HCT116 (cell line): ENCODE measurements at regions not wholly inside any gene's neighbourhood (a gene's known extent, or its start where the extent isn't known, plus 50 kb on each side); places are given as distances from the start of the nearest gene placed in this dataset.

Experiments
- ATAC-seq: fragments of 200-7000 bp; cut with Tn5 transposase; 2 replicates; pipeline ENCODE4 v1.9.1; 2020; ENCODE audit warnings: mild to moderate bottlenecking, moderate library complexity
- BruUV-seq: library from RNA; stranded (reverse); fragments of 400-500 nt; replicated peaks from 2 replicates; lab custom pipeline; 2021; lab: Mats Ljungman, UMichigan
- CTCF ChIA-PET: fragments of 300-600 bp; sonication (Branson Sonifier 250); formaldehyde crosslinking; loops from one replicate; lab custom pipeline; 2021; ENCODE audit warnings: antibody characterized with exemption; lab: Charles Lee
- POLR2A ChIA-PET: fragments of 300-600, 350-600 bp; sonication (Branson Sonifier 250); formaldehyde crosslinking; loops from one replicate; lab custom pipeline; 2021; ENCODE audit warnings: antibody characterized with exemption; lab: Charles Lee
- RAD21 ChIA-PET, 2 experiments: fragments of 300-600 bp; sonication (Branson Sonifier 250); formaldehyde crosslinking; loops; one replicate each; lab custom pipeline; 2023; ENCODE audit warnings: low total read pairs in 2 of 2; ENCODE audit not compliant: uncharacterized antibody in 2 of 2, unreplicated experiment in 2 of 2, low non-redundant PET in 1 of 2; lab: Charles Lee
- DNase-seq: peaks from one replicate; pipeline ENCODE4 v3.0.0-alpha.2; 2010; ENCODE audit warnings: low read depth, low spot score
- H2AFZ ChIP-seq: fragments of 200-600 bp; shearing (Covaris generic), sonication (generic); 2 replicates; pipeline ENCODE4 v1.6.1; 2017; ENCODE audit warnings: low read depth, mixed run types, mixed read lengths, antibody characterized with exemption, low read length; ENCODE audit not compliant: poor library complexity, severe bottlenecking
- H3K27ac ChIP-seq: 2 replicates; pipeline ENCODE4 v1.5.1; 2012; ENCODE audit warnings: low read depth, low read length
- H3K27me3 ChIP-seq: fragments of 200-600 bp; sonication (generic); 2 replicates; pipeline ENCODE4 v1.6.1; 2016; ENCODE audit warnings: mixed run types, low read length, mixed read lengths; ENCODE audit not compliant: insufficient read depth
- H3K36me3 ChIP-seq, 2 experiments: fragments of 200-500 bp in 1 of 2; fragments of 200-600 bp in 1 of 2; sonication (Bioruptor generic) in 1 of 2; sonication (generic) in 1 of 2; 2 replicates each; pipeline versions ENCODE4 v1.5.1 to v1.6.1; 2014 to 2016; ENCODE audit warnings: low read length in 2 of 2, inconsistent platforms in 1 of 2, mixed read lengths in 1 of 2, mixed run types in 1 of 2; ENCODE audit not compliant: insufficient read depth in 2 of 2, control insufficient read depth in 1 of 2
- H3K4me1 ChIP-seq, 2 experiments: fragments of 200-600 bp in 1 of 2; sonication (generic) in 1 of 2; 2 replicates each; pipeline versions ENCODE4 v1.5.1 to v1.6.1; 2012 to 2017; ENCODE audit warnings: low read length in 2 of 2, inconsistent platforms in 1 of 2, mild to moderate bottlenecking in 1 of 2, mixed read lengths in 1 of 2, mixed run types in 1 of 2, moderate library complexity in 1 of 2; ENCODE audit not compliant: insufficient read depth in 2 of 2, control insufficient read depth in 1 of 2
- H3K4me2 ChIP-seq: fragments of 200-600 bp; sonication (generic); 2 replicates; pipeline ENCODE4 v1.6.1; 2017; ENCODE audit warnings: mixed run types, low read length, mixed read lengths
- H3K4me3 ChIP-seq, 2 experiments: fragments of 200-600 bp in 1 of 2; sonication (generic) in 1 of 2; replicated peaks in 1 of 2; 2 replicates each; pipeline ENCODE4 v1.5.1; 2011 to 2016; ENCODE audit warnings: low read length in 2 of 2, control low read depth in 1 of 2, low read depth in 1 of 2, mild to moderate bottlenecking in 1 of 2, mixed read lengths in 1 of 2, mixed run types in 1 of 2
- H3K79me2 ChIP-seq: fragments of 200-600 bp; sonication (generic); 2 replicates; pipeline ENCODE4 v1.6.1; 2017; ENCODE audit warnings: mild to moderate bottlenecking, mixed run types, low read length, moderate library complexity, mixed read lengths; ENCODE audit not compliant: insufficient read depth
- H3K9ac ChIP-seq: fragments of 200-600 bp; sonication (generic); 2 replicates; pipeline ENCODE4 v1.6.1; 2016; ENCODE audit warnings: low read length, mixed read lengths
- H3K9me2 ChIP-seq: fragments of 200-600 bp; sonication (generic), shearing (Covaris generic); 2 replicates; pipeline ENCODE4 v1.6.1; 2017; ENCODE audit warnings: mixed run types, mild to moderate bottlenecking, moderate library complexity; ENCODE audit not compliant: insufficient read depth
- H3K9me3 ChIP-seq, 2 experiments: fragments of 200-500 bp in 1 of 2; fragments of 200-600 bp in 1 of 2; sonication (Bioruptor generic) in 1 of 2; sonication (generic) in 1 of 2; 2 replicates each; pipeline ENCODE4 v1.6.1; 2014 to 2017; ENCODE audit warnings: low read length in 2 of 2, mixed read lengths in 2 of 2, inconsistent platforms in 1 of 2, low read depth in 1 of 2, mild to moderate bottlenecking in 1 of 2, mixed run types in 1 of 2, moderate library complexity in 1 of 2; ENCODE audit not compliant: control insufficient read depth in 1 of 2, insufficient read depth in 1 of 2
- H4K20me1 ChIP-seq: fragments of 200-600 bp; sonication (generic), shearing (Covaris generic); 2 replicates; pipeline ENCODE4 v1.6.1; 2017; ENCODE audit warnings: mixed run types, mild to moderate bottlenecking, moderate library complexity; ENCODE audit not compliant: insufficient read depth
- ATF3 ChIP-seq: IDR thresholded peaks from 2 replicates; pipeline ENCODE4 v1.6.1; 2012
- CBX3 ChIP-seq: IDR thresholded peaks from 2 replicates; pipeline ENCODE4 v1.6.1; 2012; ENCODE audit warnings: low read depth
- CTCF ChIP-seq, 3 experiments: fragments of 200-600 bp in 1 of 3; sonication (generic) in 1 of 3; IDR thresholded peaks in 2 of 3; conservative IDR thresholded peaks in 1 of 3; 2 replicates each; pipeline ENCODE4 v1.5.1; 2012 to 2017; ENCODE audit warnings: low read depth in 2 of 3, low read length in 2 of 3, antibody characterized with exemption in 1 of 3, borderline replicate concordance in 1 of 3, control low read depth in 1 of 3, mild to moderate bottlenecking in 1 of 3, mixed read lengths in 1 of 3, mixed run types in 1 of 3, moderate library complexity in 1 of 3; ENCODE audit not compliant: insufficient read depth in 1 of 3
- ELF1 ChIP-seq: IDR thresholded peaks from 2 replicates; pipeline ENCODE4 v1.6.1; 2012; ENCODE audit warnings: low read depth, borderline replicate concordance
- EZH2 ChIP-seq: fragments of 200-600 bp; sonication (generic); IDR thresholded peaks from 2 replicates; pipeline ENCODE4 v1.6.1; 2017; ENCODE audit warnings: antibody characterized with exemption, mixed run types
- EZH2phosphoT487 ChIP-seq: fragments of 200-600 bp; IDR thresholded peaks from 2 replicates; pipeline ENCODE4 v1.6.1; 2018; ENCODE audit warnings: antibody characterized with exemption, borderline replicate concordance
- FOSL1 ChIP-seq: IDR thresholded peaks from 2 replicates; pipeline ENCODE4 v1.6.1; 2012; ENCODE audit warnings: low read depth
- MAX ChIP-seq: IDR thresholded peaks from 2 replicates; pipeline ENCODE4 v1.6.1; 2012
- POLR2AphosphoS5 ChIP-seq: IDR thresholded peaks from 2 replicates; pipeline ENCODE4 v1.6.1; 2011; ENCODE audit warnings: mild to moderate bottlenecking, low read depth, low read length, moderate library complexity
- RAD21 ChIP-seq: IDR thresholded peaks from 2 replicates; pipeline ENCODE4 v1.6.1; 2012; ENCODE audit warnings: low read depth, mild to moderate bottlenecking
- REST ChIP-seq: IDR thresholded peaks from 2 replicates; pipeline ENCODE4 v1.6.1; 2012; ENCODE audit warnings: low read depth
- SRF ChIP-seq: IDR thresholded peaks from 2 replicates; pipeline ENCODE4 v1.6.1; 2012; ENCODE audit warnings: low read depth
- TCF7L2 ChIP-seq: IDR thresholded peaks from 2 replicates; pipeline ENCODE4 v1.7.0; 2011; ENCODE audit warnings: borderline replicate concordance, inconsistent platforms; ENCODE audit not compliant: insufficient read depth, insufficient read length; ENCODE audit errors: extremely low read depth
- ZBTB33 ChIP-seq: IDR thresholded peaks from 2 replicates; pipeline ENCODE4 v1.6.1; 2011; ENCODE audit warnings: mild to moderate bottlenecking, low read length, moderate library complexity; ENCODE audit not compliant: insufficient replicate concordance; ENCODE audit errors: extremely low read depth
- intact Hi-C: fragments of 100-400 bp; cut with micrococcal nuclease; formaldehyde crosslinking; loops from 2 replicates; pipeline ENCODE4 v1.10.0; 2022

DNA sequence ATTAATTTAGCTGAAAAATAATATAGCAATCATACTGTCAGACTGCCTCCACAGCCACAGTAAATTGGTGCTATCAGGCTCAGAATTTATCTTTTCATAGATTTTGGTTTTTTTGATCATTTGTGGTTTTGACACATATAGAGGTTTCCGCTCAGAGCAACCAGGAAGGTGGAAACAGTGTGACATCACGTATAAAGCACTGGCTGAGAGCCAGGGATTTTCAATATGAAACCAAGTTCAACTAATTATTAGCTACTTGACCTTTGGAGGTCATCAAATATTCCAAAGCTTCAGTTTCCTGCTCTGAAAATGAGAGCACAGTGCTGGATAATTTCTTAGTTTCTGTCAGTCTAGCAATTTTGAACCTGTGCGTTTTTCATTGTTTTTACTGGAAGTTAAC lies 433.8 kb upstream of the SUCLG2 start (continued):
- no peak for TF ChIP-seq CTCF (IDR thresholded peaks at IDR 0.05 in 2 of 3, conservative IDR thresholded peaks at IDR 0.05 in 1 of 3; ENCODE audit: borderline replicate concordance in 1 of 3, insufficient read depth in 1 of 3, low read depth in 2 of 3, low read length in 2 of 3)

DNA sequence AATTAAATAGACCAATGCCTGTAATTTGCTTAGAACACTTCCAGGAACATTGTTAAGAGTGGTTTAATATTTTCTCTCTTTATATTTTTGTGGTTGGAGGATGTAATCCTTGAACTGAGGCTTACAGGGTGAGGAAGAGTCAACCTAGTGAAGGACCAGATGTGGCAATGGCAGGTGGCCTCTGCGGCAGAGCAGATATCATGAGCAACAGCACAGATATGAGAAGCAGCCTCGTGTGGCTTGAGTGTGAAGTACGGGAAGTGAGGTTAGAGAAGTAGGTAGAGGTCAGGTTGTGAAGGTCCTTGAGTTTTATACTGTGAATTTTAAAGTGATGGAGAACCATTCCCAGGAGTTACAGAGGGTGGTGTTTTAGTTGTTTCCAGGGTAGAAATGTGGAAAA lies 417.6 kb upstream of the SUCLG2 start:
- no peak overlapping the region for H3K27ac ChIP-seq
- ChIA-PET RAD21 (no interaction called here), POLR2A (no interaction called here), CTCF (no interaction called here)
- H3K9me3 ChIP-seq: peaks cover 0 to 2% of the 10 kb centered on the region in 2 experiments; a peak in 1 of 4 replicates
- H4K20me1 ChIP-seq: no peaks in the 10 kb centered on the region
- H3K4me3 ChIP-seq: no peak overlapping the region
- no peaks in the 10 kb centered on the region for H3K4me1 ChIP-seq
- no peaks in the 10 kb centered on the region for H3K27me3 ChIP-seq
- no peaks in the 10 kb centered on the region for H3K79me2 ChIP-seq
- ATAC-seq: no peak
- intact Hi-C loops: no loop called here
- H3K9me2 ChIP-seq: no peaks in the 10 kb centered on the region
- no peak for DNase-seq
- BruUV-seq: no TSS peak
- no peaks in the 10 kb centered on the region for H3K36me3 ChIP-seq
- H2AFZ ChIP-seq: no peak overlapping the region
- no peak overlapping the region for H3K9ac ChIP-seq
- no peak overlapping the region for H3K4me2 ChIP-seq
- TF ChIP-seq REST (no peak), MAX (no peak), ZBTB33 (no peak), ATF3 (no peak), TCF7L2 (no peak), RAD21 (no peak), CTCF (IDR thresholded peaks at IDR 0.05 in 2 of 3, conservative IDR thresholded peaks at IDR 0.05 in 1 of 3; ENCODE audit: borderline replicate concordance in 1 of 3, insufficient read depth in 1 of 3, low read depth in 2 of 3, low read length in 2 of 3) (no peak), ELF1 (no peak), FOSL1 (no peak), EZH2phosphoT487 (no peak), EZH2 (no peak), SRF (no peak), POLR2AphosphoS5 (no peak), CBX3 (no peak)
